Lung (tissue), 11 donors: ENCODE measurements at regions not wholly inside any gene's neighbourhood (a gene's known extent, or its start where the extent isn't known, plus 50 kb on each side); places are given as distances from the start of the nearest gene placed in this dataset.

Experiments
- ATAC-seq: fragments of 200-7000 bp; cut with Tn5 transposase; one replicate; pipeline ENCODE4 v1.9.1; 2020; ENCODE audit warnings: moderate number of reproducible peaks; ENCODE audit not compliant: insufficient read depth, low FRiP score
- DNase-seq, 3 donors: peaks; one replicate each; pipeline ENCODE4 v3.0.0-alpha.2; 2013 to 2017
- H3K27ac ChIP-seq, 2 donors: one replicate each; pipeline ENCODE4 v1.5.1; 2013; ENCODE audit warnings: mild to moderate bottlenecking in 2 of 2, moderate library complexity in 2 of 2, control low read depth in 1 of 2, inconsistent platforms in 1 of 2, low read depth in 1 of 2, low read length in 1 of 2
- H3K27me3 ChIP-seq, 3 donors: one replicate each; pipeline ENCODE4 v1.5.1; 2013; ENCODE audit warnings: low read length in 2 of 3; ENCODE audit not compliant: control insufficient read depth in 3 of 3, insufficient read depth in 3 of 3
- H3K36me3 ChIP-seq, 4 donors: one replicate each; pipeline ENCODE4 v1.5.1; 2013; ENCODE audit warnings: low read length in 4 of 4, mild to moderate bottlenecking in 1 of 4, moderate library complexity in 1 of 4; ENCODE audit not compliant: control insufficient read depth in 4 of 4, insufficient read depth in 4 of 4
- H3K4me1 ChIP-seq, 5 donors: one replicate each; pipeline ENCODE4 v1.5.1; 2013; ENCODE audit warnings: low read length in 5 of 5, mild to moderate bottlenecking in 2 of 5, moderate library complexity in 1 of 5; ENCODE audit not compliant: control insufficient read depth in 5 of 5, insufficient read depth in 5 of 5
- H3K4me3 ChIP-seq: one replicate; pipeline ENCODE4 v1.5.1; 2013; ENCODE audit warnings: mild to moderate bottlenecking, control low read depth, moderate library complexity
- H3K9ac ChIP-seq, 2 donors: one replicate each; pipeline ENCODE4 v1.5.1; 2013; ENCODE audit warnings: low read length in 2 of 2, control low read depth in 1 of 2; ENCODE audit not compliant: insufficient read depth in 1 of 2
- H3K9me3 ChIP-seq, 4 donors: one replicate each; pipeline ENCODE4 v1.5.1; 2013; ENCODE audit warnings: low read length in 3 of 4, mild to moderate bottlenecking in 1 of 4, moderate library complexity in 1 of 4; ENCODE audit not compliant: control insufficient read depth in 4 of 4, insufficient read depth in 3 of 4
- CTCF ChIP-seq: IDR thresholded peaks from 2 replicates; pipeline ENCODE4 v1.5.1; 2012; ENCODE audit warnings: mild to moderate bottlenecking; ENCODE audit errors: control extremely low read depth, extremely low read depth
- WGBS, 2 donors: extraction: QIAGEN DNeasy Blood & Tissue Kit; methylation state at CpG; one replicate each; pipeline ENCODE4 v1.1.7; 2013; 5-methylcytosine and 5-hydroxymethylcytosine counted together
- donor health status: control.
- donor health status: control.
- donor health status: Bipolar disorder and iron deficiency.
- donor health status: healthy.
- donor health status: DM: yes; HTN: yes; CAD: no.

- Histone ChIP-seq H3K9ac (no peak overlapping the region), H3K36me3 (no peaks in the 10 kb centered on the region), H3K27ac (no peak overlapping the region), H3K4me1 (no peaks in the 10 kb centered on the region), H3K4me3 (peak overlapping the region; percentile 16), H3K27me3 (no peaks in the 10 kb centered on the region), H3K9me3 (no peaks in the 10 kb centered on the region)
- TF ChIP-seq CTCF, result no peak
- DNase-seq, result no peak
- ATAC-seq, result no peak
Observed at GRCh38 chr11:104522650-104523049, 358.7 kb upstream of the PDGFD start.

- no peak overlapping the region for H3K9ac ChIP-seq
- H3K4me1 ChIP-seq, result no peaks in the 10 kb centered on the region
- no peak for TF ChIP-seq CTCF
- WGBS, 2 donors, result 89 to 94% methylated on average over 2 of the region's 2 CpGs
- DNase-seq (no peak), ATAC-seq (no peak)
- no peaks in the 10 kb centered on the region for H3K9me3 ChIP-seq
- no peaks in the 10 kb centered on the region for H3K36me3 ChIP-seq
- no peak overlapping the region for H3K27ac ChIP-seq
- H3K27me3 ChIP-seq, result no peaks in the 10 kb centered on the region
- no peak overlapping the region for H3K4me3 ChIP-seq
Observed at GRCh38 chr11:104522123-104522522, 358.2 kb upstream of the PDGFD start.

DNA sequence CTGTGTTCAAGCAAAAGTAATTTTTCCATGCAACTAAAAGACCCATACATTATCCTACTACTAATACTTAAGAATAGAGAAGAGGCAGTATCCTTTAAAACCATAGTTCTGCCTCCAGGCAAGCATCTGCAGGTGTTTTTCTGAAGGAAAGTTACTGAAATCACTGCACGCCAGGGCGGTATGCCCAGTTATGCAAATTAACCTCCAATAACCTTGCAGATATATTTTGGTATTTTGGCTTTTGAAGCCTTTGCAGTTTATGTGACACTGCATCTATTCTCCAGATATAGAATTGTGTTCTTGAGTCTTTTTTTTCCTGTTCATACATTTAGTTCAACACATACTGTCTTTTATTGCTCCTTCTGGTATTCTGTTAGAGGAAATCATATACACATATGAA, 346.2 kb upstream of the PDGFD start:
- Histone ChIP-seq H3K27me3 (no peaks in the 10 kb centered on the region), H3K27ac (no peak overlapping the region), H3K4me1 (no peaks in the 10 kb centered on the region), H3K36me3 (no peaks in the 10 kb centered on the region), H3K9me3 (no peaks in the 10 kb centered on the region), H3K4me3 (no peak overlapping the region), H3K9ac (no peak overlapping the region)
- no peak for TF ChIP-seq CTCF
- ATAC-seq, result no peak
- 87 to 91% methylated on average over 2 of the region's 2 CpGs for WGBS, 2 donors
- no peak for DNase-seq

DNA sequence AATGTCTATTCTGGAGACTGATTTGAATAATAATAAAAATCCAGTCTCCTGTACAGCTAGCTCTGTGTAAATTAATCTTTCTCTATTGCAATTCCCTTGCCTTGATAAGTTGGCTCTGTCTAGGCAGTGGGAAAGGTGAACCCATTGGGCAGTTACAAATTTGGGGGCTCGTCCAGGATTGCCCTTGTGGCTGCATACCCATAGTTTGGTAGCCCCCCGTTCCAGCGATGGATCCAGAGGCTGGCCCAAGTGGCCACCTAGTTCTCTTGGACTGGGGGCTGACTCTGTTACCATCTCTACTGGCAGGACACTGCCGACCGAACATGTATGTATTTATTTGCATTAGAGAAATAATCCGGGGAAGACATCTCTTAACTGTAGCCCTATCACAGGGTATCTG, 326.2 kb upstream of the PDGFD start:
- WGBS, 2 donors, result 87 to 93% methylated on average over 6 of the region's 6 CpGs
- Histone ChIP-seq H3K36me3 (no peaks in the 10 kb centered on the region), H3K4me3 (no peak overlapping the region), H3K9me3 (peaks cover 2 to 19% (median 6%) of the 10 kb centered on the region in 4 donors), H3K27me3 (no peaks in the 10 kb centered on the region), H3K4me1 (peaks cover 0 to 15% (median 4%) of the 10 kb centered on the region in 5 donors), H3K27ac (no peak overlapping the region), H3K9ac (no peak overlapping the region)
- ATAC-seq, result no peak
- no peak for DNase-seq
- no peak for TF ChIP-seq CTCF
